ENCODE measurements at regions not wholly inside any gene's neighbourhood (a gene's known extent, or its start where the extent isn't known, plus 50 kb on each side); places are given as distances from the start of the nearest gene placed in this dataset.

- TF ChIP-seq CTCF (IDR thresholded peaks at IDR 0.05; ENCODE audit: low read depth, low read length) (no peak), POLR2A (IDR thresholded peaks at IDR 0.05; ENCODE audit: extremely low read depth, insufficient read length) (no peak), MYC (IDR thresholded peaks at IDR 0.05; ENCODE audit: low read depth, low read length) (no peak), MAX (IDR thresholded peaks at IDR 0.05; ENCODE audit: low read depth, low read length) (no peak)
These were observed 73.9 kb downstream of the MATN1 start for GRCh38 chr1:30649321-30649991.

Measured in NB4 (cell line).